ENCODE measurements at regions not wholly inside any gene's neighbourhood (a gene's known extent, or its start where the extent isn't known, plus 50 kb on each side); places are given as distances from the start of the nearest gene placed in this dataset.

DNA sequence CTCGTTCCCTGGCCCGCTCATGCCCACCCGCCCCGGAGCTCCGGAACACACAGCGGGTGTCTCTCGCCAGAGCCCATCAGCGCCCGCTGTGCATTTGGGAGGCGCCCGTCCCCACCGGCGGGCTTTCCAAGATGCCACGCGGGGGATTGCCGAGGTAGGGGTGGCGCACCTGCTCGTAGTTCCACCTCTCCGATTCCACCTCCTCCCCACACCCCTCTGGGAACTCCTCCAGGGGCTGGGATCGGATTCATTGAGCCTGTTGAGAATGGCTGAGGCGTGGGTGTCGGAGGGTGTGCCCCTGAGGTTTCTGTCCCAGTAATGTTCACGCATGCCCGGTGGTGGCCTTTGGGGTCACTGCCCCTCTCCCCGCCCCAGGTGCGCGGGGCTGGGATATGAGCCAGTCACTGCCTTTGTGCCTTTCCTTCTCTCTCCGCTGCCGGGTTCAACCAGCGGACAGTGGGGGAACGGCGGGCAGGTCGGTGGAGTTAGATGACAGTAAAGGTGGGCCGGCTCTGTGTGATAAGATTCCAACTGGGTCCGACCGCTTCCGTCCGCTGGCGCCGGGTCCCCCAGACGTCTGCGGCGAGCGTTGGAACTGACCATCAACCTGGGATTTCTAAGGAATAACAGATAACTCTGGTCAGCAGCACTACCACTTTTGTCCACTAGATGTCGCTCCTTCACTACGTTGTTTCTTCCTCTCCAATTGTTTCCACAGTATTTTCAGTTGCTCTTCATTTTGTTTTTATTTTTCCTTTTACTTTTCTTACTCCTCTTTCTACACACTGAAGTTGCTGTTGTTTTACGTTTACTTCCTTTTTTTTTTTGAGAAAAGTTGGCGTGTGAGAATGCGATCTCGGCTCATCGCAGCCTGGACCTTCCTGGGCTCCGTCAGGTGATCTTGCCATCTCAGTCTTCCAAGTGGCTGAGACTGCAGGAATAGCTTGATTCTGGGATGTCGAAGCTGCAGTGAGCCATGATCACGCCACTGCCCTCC is 178.1 kb upstream of the ALG10B start:
- peak; percentile 10 to 30 for DNase-seq (ENCODE audit: low read depth in 2 of 2)

DNA sequence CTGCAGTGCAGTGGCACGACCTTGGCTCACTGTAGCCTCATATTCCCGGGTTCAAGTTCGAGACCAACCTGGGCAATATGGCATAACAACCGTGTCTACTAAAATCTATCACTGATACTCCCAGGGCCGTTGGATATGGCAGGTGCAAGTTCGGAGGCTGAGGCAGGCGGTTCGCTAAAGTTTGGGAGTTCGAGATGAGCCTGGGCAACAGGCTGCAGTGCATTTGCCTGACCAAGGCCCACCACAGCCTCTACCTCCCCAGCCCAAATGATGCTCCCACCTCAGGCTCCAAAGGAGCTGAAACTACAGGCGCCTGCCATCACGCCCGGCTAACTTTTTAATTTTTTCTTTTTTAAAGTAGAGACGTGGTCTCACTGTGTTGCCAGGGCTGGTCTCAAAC is 177.1 kb upstream of the ALG10B start:
- no peak for DNase-seq (ENCODE audit: low read depth in 2 of 2)

GRCh38 chr12:38141239-38141638 is 175.3 kb upstream of the ALG10B start:
- DNase-seq (ENCODE audit: low read depth in 2 of 2): no peak

DNA sequence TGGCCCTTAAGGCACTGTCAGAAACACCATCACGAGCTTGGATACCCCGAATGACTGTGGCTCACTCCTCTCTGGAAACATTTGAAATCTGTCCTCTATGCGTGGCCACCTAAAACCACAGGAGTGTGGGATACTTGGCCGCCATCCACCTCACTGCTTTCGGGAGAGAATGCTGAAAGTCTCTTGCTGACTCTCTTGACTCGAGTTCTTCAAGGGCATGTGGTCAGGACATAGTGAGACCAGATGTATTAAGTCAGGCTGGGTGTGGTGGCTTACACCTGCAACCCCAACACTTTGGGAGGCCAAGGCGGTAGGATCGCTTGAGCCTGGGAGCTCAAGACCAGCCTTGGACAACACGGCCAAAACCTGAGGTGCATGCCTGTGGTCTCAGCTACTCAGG is 174.7 kb upstream of the ALG10B start:
- DNase-seq (ENCODE audit: low read depth in 2 of 2): no peak

GRCh38 chr12:38142974-38143373 is 173.6 kb upstream of the ALG10B start:
- no peak for DNase-seq (ENCODE audit: low read depth in 2 of 2)

DNA sequence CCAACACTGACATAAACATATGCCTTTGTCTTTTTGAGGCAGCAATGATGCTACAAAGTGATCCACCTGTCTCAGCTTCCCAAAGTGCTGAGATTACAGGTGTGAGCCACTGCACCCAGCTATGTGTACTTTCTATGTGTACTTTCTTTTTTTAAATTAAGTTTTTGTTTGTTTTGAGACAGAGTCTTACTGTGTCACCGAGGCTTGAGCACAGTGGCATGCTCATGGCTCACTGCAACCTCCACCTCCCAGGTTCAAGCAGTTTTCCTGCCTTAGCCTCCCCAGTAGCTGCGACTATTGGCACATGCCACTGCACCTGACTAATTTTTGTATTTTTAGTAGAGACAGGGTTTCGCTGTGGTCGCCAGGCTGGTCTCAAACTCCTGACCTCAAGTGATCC is 172.5 kb upstream of the ALG10B start:
- DNase-seq (ENCODE audit: low read depth in 2 of 2): no peak

- no peak for DNase-seq (ENCODE audit: low read depth in 2 of 2)
Measured at GRCh38 chr12:38144601-38145436, 171.8 kb upstream of the ALG10B start.

DNA sequence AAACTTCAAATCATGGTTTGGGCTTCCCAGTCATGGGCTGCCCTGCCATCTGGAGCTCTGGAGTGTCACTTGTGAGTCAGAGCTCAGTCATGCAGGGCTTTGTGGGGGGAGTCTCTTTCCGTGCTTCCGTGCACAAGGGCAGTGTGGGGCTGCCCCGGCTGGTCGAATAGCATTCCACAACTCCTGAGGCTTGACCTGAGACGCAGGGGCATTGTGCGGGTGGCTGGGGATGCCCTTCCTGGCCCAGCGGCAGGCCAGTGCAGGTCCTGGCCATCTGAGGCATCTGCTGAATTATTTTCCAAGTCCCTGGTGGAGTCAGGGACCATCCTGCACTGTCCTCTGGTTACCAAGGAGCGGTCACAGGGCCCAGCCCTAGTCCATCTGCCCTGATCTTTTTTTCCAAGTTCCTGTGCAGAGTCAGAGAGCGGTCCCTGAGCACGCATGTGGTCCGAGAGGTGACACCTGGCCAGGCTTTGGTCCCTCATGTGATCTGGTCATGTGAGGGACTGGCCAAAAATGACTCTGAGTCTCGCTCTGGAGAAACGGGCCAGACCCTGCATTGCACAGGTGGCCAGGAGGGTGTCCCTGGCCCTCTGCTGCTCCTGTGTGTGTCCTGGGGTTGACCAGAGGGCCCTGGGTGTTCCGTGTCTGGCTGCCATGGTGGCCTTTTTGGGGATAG is 167.0 kb upstream of the ALG10B start:
- DNase-seq (ENCODE audit: low read depth in 2 of 2): no peak

- no peak for DNase-seq (ENCODE audit: low read depth in 2 of 2)
Measured at GRCh38 chr12:38151991-38152700, 164.4 kb upstream of the ALG10B start.

DNA sequence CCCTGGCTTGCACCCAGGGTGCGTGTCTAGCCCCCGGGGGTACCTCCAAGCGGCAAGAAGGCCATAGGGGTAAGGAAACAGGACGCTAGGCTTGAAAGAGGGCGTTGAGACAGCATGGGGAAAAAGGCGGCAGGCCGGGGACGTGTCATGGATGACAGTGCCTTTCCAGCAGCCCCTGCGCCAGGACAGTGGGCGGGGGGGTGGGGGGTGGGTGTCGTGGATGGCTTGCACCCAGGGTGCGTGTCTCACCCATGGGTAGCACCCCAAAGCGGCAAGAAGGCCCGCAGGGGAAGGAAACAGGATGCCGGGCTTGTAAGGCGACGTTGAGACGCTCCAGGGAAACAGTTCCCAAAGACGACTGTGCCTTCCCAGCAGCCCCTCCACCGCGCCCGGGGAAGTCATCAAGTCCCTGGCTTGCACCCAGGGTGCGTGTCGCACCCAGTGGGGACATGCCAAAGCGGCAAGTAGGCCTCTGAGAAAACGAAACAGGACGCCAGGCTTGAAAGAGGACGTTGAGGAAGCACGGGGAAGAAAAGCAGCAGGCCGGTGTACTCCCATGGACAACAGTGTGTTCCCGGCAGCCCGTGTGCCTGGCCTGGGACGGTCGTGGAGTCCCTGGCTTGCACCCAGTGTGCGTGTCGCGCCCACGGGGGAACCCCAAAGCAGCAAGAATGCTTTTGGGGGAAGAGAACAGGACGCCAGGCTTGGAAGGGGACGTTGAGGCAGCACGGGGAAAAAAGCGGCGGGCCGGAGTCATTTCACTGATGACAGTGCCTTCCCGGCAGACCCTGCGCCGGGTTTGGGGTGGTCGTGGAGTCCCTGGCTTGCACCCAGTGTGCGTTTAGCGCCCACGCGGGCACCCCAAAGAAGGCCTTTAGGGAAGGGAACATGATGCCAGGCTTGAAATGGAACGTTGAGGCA is 163.5 kb upstream of the ALG10B start:
- no peak for DNase-seq (ENCODE audit: low read depth in 2 of 2)

DNA sequence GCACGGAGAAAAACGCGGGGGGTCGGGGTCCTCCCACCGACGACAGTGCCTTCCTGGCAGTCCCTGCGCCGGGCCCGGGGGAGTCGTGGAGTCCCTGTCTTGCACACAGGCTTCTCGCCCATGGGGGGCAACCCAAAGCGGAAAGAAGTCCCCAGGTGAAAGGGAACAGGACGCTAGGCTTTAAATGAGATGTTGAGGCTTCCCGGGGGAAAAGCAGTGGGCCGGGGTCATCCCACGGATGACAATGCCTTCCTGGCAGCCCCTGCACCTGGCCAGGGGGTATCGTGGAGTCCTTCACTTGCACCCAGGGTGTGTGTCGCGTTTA is 162.9 kb upstream of the ALG10B start:
- DNase-seq (ENCODE audit: low read depth in 2 of 2): no peak

DNA sequence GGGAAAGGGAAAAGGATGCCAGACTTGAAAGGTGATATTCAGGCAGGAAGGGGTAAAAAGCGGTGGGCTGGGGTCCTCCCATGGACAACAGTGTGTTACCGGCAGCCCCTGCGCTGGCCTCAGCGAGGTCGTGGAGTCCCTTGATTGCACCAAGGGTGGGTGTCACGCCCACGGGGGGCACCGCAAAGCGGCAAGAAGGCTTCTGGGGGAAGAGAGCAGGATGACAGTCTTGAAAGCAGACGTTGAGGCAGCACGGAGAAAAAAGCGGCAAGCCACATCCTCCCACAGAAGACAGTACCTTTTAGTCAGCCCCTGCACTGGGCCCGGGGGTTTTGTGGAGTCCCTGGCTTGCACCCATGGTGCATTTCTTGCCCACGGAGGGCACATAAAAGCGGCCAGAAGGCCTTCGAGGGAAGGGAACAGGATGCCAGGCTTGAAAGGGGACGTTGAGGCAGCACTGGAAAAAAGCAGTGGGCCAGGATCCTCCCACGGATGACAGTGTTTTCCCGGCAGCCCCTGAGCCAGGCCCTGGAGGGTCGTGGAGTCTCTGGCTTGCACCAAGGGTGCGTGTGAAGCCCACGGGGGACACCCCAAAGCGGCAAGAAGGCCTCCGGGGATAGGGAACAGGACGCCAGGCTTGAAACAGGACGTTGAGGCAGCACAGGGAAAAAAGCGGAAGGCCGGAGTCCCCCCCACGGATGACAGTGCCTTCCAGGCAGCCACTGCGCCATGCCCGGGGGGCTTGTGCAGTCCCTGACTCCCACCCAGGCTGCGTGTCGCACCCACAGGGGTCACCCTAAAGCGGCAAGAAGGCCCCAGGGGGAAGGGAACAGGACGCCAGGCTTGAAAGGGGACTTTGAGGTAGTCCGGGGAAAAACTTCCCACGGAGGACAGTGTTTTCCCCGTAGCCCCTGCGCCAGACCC is 162.2 kb upstream of the ALG10B start:
- no peak for DNase-seq (ENCODE audit: low read depth in 2 of 2)

- no peak for DNase-seq (ENCODE audit: low read depth in 2 of 2)
Measured at GRCh38 chr12:38155020-38155395, 161.6 kb upstream of the ALG10B start.

DNA sequence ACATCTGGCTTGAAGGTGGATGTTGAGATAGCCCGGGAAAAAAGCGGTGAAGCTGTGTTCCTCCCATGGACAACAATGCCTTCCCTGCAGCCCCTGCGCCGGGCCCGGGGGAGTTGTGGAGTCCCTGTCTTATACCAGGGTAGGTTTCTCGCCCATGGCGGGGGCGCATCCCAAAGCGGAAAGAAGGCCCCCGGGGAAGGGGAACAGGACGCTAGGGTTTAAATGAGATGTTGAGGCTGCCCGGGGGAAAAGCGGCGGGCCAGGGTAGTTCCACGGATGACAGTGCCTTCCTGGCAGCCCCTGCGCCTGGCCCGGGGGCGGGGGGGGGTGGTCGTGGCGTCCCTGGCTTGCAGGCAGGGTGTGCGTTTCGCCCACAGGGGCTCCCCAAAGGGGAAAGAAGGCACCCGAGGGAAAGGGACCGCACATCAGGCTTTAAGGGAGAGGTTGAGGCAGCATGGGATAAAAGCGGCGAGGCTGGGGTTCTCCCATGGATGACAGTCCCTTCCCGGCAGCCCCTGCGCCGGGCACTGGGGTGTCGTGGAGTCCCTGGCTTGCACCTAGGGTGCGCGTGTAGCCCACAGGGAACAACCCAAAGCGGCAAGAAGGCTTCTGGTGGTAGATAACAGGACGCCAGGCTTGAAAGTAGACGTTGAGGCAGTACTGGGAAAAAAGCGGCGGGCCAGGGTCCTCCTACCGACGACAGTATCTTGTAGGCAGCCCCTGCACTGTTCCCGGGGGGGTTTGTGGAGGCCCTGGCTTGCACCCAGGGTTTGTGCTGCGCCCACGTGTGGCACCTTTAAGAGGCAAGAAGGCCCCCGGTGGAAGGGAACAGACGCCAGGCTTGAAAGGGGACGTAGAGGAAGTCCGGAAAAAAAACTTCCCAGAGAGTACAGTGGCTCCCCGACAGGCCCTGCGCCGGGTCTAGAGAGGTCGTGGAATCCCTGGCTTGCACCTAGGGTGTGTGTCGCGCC is 160.8 kb upstream of the ALG10B start:
- DNase-seq (ENCODE audit: low read depth in 2 of 2): no peak

DNA sequence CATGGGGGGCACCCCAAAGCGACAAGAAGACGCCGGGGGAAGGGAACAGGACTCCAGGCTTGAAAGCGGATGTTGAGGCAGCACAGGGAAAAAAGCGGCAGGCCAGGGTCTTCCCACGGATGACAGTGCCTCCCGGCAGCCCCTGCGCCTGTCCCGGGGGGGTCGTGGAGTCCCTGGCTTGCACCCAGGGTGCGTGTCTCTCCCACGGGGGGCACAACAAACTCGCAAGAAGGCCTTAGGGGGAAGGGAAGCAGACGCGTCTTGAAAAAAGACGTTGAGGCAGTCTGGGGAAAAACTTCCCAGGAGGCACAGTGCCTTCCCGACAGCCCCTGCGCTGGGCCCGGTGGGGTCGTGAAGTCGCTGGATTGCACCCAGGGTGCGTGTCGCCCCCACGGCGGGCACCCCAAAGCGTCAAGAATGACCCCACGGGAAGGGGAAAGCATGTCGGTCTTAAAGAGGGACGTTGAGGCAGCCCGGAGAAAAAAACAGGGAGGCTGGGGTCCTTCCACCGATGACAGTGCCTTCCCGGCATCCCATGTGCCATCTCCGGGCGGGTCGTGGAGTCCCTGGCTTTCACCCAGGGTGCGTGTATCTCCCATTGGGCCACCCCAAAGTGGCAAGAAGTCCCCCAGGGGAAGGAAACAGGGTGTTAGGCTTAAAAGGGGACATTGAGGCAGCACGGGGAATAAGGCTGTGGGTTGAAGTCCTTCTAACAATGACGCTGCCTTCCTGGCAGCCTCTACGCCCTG is 159.9 kb upstream of the ALG10B start:
- no peak for DNase-seq (ENCODE audit: low read depth in 2 of 2)

DNA sequence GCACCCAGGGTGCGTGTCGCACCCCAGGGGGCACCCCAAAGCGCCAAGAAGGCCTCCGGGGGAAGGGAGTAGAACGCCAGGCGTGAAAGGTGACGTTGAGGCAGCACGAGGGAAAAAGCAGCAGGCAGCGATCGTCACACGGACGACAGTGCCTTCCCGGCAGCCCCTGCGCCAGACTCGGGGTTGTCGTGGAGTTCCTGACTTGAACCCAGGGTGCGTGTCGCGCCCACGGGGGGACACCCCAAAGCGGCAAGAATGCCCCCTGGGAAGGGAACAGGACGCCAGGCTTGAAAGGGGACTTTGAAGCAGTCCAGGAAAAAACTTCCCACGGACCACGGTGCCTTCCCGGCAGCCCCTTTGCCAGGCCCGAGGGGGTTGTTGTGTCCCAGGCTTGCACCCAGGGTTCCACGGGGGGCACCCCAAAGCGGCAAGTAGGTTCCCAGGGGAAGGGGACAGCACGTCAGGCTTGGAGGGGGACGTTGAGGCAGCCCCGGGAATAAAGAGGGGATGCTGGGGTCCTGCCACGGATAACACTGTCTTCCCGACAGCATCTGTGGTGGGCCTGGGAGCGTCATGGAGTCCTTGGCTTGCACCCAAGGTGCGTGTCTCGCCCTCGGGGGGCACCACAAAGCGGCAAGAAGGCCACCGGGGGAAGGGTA is 159.2 kb upstream of the ALG10B start:
- no peak for DNase-seq (ENCODE audit: low read depth in 2 of 2)

GRCh38 chr12:38157933-38158401 is 158.6 kb upstream of the ALG10B start:
- DNase-seq (ENCODE audit: low read depth in 2 of 2): no peak

All from stimulated activated CD8-positive, alpha-beta memory T cell treated with anti-CD3 and anti-CD28 coated beads, Interleukin-7, amount 100 ng/mL, for 4 hours (primary cell).